Stimulated activated CD4-positive, alpha-beta T cell treated with anti-CD3 and anti-CD28 coated beads, Interleukin-1b, Interleukin-23, amount 100 ng/mL, for 48 hours (primary cell): ENCODE measurements at regions not wholly inside any gene's neighbourhood (a gene's known extent, or its start where the extent isn't known, plus 50 kb on each side); places are given as distances from the start of the nearest gene placed in this dataset.

Experiments used
- DNase-seq: peaks from one replicate; pipeline ENCODE4 v3.0.0-alpha.2; 2020

DNA sequence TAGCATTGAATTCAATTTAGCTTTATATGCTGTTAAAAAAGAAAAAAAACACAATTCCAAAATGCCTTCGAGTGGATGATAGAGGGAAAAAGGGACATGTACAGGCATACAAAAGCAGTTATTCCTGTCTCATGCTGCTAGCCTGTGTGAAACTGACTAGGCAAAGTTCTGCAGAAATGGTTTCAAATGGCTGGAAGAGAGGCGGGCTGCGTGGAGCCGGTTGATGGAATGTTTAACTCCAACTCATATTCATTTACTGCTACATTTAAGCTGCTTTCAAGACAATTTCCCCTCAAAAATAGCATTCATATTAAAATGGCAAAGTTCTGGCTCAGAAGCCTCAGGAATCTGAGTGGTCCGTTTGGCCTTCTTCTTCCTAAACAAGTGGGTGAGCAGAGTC is 143.8 kb upstream of the PPARGC1A start:
- no peak for DNase-seq

DNA sequence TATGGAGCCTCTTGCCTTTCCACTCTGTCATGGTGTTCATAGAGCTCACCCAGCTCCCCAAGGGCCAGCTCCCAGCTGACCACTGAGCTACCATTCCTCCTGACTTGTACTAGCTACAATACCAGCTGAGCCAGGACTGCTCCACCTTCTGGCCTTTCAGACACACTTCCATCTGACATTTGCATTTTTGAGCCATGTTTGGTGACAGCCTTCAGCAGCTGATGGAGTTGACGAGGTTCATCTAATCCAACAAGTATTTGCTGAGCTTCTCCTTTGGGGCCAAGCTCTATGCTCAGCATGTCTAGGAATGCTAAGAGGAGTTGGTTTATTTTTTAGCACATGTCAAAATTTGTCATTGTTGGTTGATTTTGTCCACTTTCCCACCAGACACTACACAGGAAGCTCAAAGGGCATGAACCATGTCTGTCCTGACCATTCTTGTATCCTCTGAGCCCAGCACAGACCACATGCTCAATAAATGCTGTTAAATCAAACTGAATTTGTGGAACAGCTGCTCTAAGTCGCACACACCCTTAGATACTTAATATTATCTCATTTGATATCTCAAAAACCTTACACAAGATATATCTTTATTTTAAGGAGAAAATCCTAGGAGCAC is 142.6 kb upstream of the PPARGC1A start:
- DNase-seq, result no peak

- no peak for DNase-seq
Measured at GRCh38 chr4:24026596-24026995, 136.7 kb upstream of the PPARGC1A start.

GRCh38 chr4:24024605-24025004 is 134.8 kb upstream of the PPARGC1A start:
- no peak for DNase-seq

DNA sequence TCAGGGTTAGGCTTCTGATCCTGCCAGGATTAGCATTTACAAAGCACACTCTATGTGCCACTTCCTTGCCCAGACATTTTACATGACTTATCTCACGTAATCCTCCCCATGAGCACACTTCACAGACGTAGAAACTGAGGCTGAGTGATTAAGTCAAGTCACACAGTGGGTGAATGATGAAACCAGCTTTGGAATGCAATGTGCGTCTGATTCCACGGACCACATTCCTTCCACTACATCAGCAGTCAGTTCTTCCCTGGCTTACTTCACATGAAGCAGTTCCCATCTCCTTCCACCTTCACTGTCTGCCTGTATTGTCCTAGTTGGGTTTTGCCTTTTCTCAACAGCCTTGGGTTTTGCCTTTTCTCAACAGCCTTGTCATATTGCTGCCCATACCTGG is 134.3 kb upstream of the PPARGC1A start:
- DNase-seq, result no peak

DNA sequence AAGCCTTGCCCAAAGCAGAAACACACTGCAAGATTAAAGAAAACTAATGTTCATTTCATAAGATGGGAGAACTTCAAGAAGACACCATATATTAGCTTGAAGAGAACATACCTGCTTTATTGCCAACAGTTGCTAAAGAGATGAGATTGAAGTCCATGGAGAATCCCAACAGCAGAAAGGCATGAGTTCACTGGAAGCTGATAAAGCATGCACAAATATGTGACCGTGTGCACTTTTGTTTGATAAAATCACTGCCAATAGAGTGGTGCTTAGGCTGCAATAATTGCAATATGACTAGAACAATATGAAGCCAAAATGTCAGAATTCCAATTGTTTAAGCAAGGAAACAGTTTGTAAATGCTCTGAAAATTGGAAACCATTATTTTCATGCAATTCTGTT is 125.9 kb upstream of the PPARGC1A start:
- DNase-seq, result no peak

DNA sequence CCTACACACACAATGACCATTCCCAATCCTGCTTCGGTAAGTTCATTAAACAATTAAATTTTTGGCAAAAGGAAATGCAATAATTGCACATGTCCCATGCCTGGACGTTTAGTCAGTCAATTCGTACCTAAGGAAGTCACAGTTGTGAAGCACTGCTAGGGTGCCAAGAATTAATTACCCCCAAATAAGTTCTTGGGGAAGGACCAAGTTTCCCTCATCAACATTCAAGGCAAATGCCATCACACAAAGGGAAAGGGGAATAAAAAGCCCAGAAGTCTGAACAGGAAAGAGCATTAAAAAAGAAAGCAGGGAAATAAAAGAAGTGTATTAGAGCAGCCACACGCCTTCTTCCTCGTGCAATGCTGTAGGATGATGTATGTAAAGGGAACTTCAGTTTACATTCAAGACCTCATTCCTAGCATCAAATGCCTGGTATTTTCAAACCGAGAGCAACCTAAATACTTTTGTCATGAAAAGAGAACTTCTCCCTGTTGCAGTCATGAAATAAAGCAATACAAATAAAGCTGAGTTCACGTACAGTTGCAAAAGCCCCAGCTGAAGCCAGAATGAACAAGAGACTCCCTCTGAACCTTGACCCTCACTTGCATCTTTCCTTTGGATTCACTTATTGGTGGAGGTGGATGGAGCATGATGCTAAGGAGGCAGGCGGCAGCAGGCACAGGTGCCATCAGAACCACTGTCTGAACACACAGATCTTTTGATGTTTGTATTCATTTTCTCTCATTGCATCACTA is 124.0 kb upstream of the PPARGC1A start:
- DNase-seq, result no peak

GRCh38 chr4:24010994-24011393 is 121.1 kb upstream of the PPARGC1A start:
- DNase-seq, result no peak

DNA sequence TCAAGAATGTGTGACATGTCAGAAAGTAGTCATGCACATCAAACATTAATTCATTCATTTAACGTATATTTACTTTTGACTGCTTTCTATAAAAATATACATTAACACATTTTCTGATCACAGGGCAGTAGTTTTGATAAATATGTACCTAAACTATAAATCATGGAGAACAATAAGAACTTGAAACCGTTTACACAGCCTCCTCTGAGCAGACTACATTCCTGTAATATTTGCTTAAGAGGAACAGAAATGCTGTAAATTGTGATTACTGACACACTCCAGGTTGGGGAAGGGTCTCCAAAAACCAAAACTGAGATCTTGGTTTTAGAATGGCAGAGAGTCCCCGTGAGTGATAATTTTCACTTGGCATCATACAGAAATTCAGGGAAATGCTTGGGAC is 120.7 kb upstream of the PPARGC1A start:
- no peak for DNase-seq

GRCh38 chr4:24007860-24008261 is 118.0 kb upstream of the PPARGC1A start:
- DNase-seq, result no peak

- no peak for DNase-seq
Measured at GRCh38 chr4:24006269-24006668, 116.4 kb upstream of the PPARGC1A start.

- DNase-seq, result no peak
Measured at GRCh38 chr4:24003926-24004325, 114.1 kb upstream of the PPARGC1A start.

- no peak for DNase-seq
Measured at GRCh38 chr4:24003496-24003895, 113.6 kb upstream of the PPARGC1A start.

GRCh38 chr4:24002330-24002966 is 112.6 kb upstream of the PPARGC1A start:
- DNase-seq, result no peak

DNA sequence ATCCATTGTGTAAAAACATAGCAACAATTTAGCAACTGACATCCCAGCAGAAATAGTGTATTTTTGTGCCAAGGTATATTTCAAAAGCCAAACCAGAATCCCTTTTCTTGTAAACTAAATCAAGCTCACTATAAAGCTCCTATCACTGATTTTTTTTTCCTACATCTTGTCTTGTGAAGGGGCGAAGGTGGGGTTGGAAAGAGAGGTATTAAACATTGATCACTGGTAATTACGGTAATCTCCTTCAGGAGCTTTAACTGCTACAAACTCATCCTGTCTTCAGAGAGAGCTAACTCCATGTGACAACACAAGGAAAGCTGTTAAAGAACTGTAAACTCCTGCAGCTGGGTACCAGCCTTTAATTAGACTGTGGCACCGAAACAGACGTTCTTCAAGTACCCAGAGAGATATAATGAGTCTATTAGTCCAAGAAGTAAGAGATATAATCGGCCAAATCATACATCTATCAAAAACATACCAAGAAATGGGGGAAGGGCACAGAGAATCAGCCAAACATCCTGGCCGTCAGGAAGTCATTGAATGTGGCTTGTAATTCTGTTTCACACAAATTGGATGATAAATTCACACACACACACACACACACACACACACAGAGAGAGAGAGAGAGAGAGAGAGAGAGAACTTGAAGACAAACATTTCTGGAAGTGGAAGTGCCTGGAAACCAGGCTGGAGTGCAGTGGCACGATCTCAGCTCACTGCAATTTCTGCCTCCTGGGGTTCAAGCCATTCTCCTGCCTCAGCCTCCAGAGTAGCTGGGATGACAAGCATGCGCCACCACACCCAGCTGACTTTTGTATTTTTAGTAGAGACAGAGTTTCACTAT is 111.9 kb upstream of the PPARGC1A start:
- no peak for DNase-seq

GRCh38 chr4:24000470-24000831 is 110.6 kb upstream of the PPARGC1A start:
- no peak for DNase-seq

DNA sequence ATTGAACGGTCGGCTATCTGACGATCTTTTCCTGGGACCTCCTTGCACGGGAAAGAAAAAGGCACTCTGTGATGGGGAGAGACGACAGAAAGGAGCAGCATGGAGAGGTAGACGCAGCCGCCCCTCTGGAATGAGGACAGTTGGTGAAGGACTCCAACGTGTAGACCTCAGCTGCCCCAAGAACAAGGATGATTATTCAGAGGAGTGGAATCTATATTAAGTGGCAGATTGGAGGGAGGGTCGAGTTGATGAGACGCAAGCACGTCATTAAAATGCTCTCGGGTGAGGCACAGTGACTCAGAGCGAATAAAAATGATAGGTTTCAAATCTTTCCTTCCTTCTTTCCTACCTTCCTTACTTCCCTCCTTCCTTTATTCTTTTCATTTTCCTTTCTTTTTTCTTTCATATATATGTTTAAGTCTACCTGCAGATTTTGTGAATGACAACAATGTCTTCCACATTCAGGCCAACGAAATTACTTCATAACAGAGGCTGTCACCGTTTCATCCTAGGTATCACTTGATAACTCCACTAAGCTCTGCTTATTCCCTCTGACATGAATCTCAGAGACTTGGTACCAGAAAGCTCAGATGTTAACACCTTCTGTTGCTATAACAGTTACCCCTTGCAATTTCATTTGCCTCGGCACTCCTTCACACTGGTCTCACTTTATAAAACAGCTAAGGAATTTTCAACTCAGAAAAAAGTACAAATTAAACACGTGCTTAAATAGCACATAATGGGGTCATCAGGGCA is 110.0 kb upstream of the PPARGC1A start:
- DNase-seq, result no peak

- no peak for DNase-seq
Measured at GRCh38 chr4:23993373-23993772, 103.5 kb upstream of the PPARGC1A start.

DNA sequence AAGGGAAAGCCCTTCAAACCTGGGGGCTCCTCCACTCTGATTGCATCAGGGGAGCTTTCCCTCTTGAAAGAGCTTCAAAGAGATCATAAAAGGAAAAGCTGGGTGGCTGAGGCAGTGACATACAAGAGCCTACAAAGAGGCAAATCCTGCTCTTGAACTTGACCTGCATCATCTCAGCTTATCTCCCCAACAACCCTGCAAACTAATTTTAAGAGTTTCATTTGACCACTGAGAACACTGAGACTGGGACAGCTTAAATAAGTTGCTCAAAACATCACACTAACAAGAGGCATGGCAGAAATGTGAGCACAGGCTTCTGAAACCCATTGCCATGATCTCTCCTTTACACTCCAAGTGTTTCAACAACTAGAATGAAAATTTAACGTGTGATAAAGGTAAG is 101.6 kb upstream of the PPARGC1A start:
- DNase-seq, result no peak

DNA sequence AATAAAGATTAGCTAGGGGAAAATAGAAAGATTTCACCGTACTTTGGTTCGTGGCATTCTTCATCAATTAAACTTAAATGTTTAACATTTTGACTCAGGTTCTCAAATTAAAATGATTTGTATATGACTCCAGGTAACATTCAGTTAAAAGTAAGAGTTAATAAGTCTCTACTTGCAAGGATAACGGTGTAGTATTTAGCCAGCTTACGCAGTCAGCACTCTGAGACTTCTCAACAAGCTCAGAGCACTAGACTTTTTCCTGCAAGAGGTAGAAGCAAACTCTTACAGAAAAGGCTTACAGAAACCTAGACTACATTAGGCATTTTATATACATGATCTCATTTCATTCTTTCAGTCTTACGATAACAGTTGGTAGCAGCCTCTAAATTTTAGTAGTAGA is 96.4 kb upstream of the PPARGC1A start:
- DNase-seq, result no peak

- no peak for DNase-seq
Measured at GRCh38 chr4:23981328-23981727, 91.5 kb upstream of the PPARGC1A start.

GRCh38 chr4:23979534-23979933 is 89.7 kb upstream of the PPARGC1A start:
- no peak for DNase-seq

- no peak for DNase-seq
Measured at GRCh38 chr4:23978002-23978401, 88.2 kb upstream of the PPARGC1A start.
